KMS-11 (cell line): ENCODE measurements at regions not wholly inside any gene's neighbourhood (a gene's known extent, or its start where the extent isn't known, plus 50 kb on each side); places are given as distances from the start of the nearest gene placed in this dataset.

Experiments used
- H2AFZ ChIP-seq: fragments of 200-600 bp; sonication (generic); 2 replicates; pipeline ENCODE4 v1.6.1; 2016; ENCODE audit warnings: antibody characterized with exemption, mixed run types, low read depth
- H3K27ac ChIP-seq: fragments of 200-600 bp; sonication (generic); 2 replicates; pipeline ENCODE4 v1.6.1; 2016; ENCODE audit warnings: mild to moderate bottlenecking, mixed run types
- H3K27me3 ChIP-seq: fragments of 200-600 bp; sonication (generic); 2 replicates; pipeline ENCODE4 v1.6.1; 2017; ENCODE audit warnings: mild to moderate bottlenecking, low read depth, mixed run types, moderate library complexity; ENCODE audit not compliant: insufficient read depth
- H3K36me3 ChIP-seq: fragments of 200-600 bp; sonication (generic); 2 replicates; pipeline ENCODE4 v1.6.1; 2017; ENCODE audit warnings: mild to moderate bottlenecking, mixed run types; ENCODE audit not compliant: insufficient read depth
- H3K4me1 ChIP-seq: fragments of 200-600 bp; sonication (generic); 2 replicates; pipeline ENCODE4 v1.6.1; 2016; ENCODE audit warnings: mild to moderate bottlenecking, low read depth, mixed run types; ENCODE audit not compliant: poor library complexity, severe bottlenecking
- H3K4me2 ChIP-seq: fragments of 200-600 bp; sonication (generic); 2 replicates; pipeline ENCODE4 v1.7.0; 2016; ENCODE audit warnings: mild to moderate bottlenecking, mixed run types
- H3K4me3 ChIP-seq: fragments of 200-600 bp; sonication (generic); IDR thresholded peaks from 2 replicates; pipeline ENCODE4 v1.6.1; 2017; ENCODE audit warnings: low read depth, low read length, mixed read lengths; ENCODE audit not compliant: insufficient read depth
- H3K79me2 ChIP-seq: fragments of 200-600 bp; sonication (generic); 2 replicates; pipeline ENCODE4 v1.6.1; 2016; ENCODE audit warnings: low read depth, mixed run types; ENCODE audit not compliant: insufficient read depth
- H3K9ac ChIP-seq: fragments of 200-600 bp; sonication (generic); 2 replicates; pipeline ENCODE4 v1.6.1; 2016; ENCODE audit warnings: mild to moderate bottlenecking, mixed run types
- H4K20me1 ChIP-seq: fragments of 200-600 bp; sonication (generic); 2 replicates; pipeline ENCODE4 v1.6.1; 2016; ENCODE audit warnings: mild to moderate bottlenecking, mixed run types; ENCODE audit not compliant: insufficient read depth
- CTCF ChIP-seq: fragments of 200-600 bp; sonication (generic); conservative IDR thresholded peaks from 2 replicates; pipeline ENCODE4 v1.6.1; 2017; ENCODE audit warnings: low read depth, mild to moderate bottlenecking, antibody characterized with exemption, low read length, moderate library complexity, mixed read lengths

GRCh38 chr20:56155625-56156024 lies 92.9 kb upstream of the MC3R start:
- Histone ChIP-seq H3K4me3 (no peak overlapping the region), H3K9ac (no peak overlapping the region), H3K4me1 (no peaks in the 10 kb centered on the region), H3K36me3 (no peaks in the 10 kb centered on the region), H2AFZ (no peak overlapping the region), H3K4me2 (no peak overlapping the region), H3K27me3 (no peaks in the 10 kb centered on the region), H4K20me1 (no peaks in the 10 kb centered on the region), H3K79me2 (no peaks in the 10 kb centered on the region), H3K27ac (no peak overlapping the region)
- TF ChIP-seq CTCF: no peak

GRCh38 chr20:56157530-56158203 lies 90.9 kb upstream of the MC3R start:
- Histone ChIP-seq H3K27ac (no peak overlapping the region), H3K36me3 (no peaks in the 10 kb centered on the region), H3K4me1 (no peaks in the 10 kb centered on the region), H3K9ac (no peak overlapping the region), H2AFZ (no peak overlapping the region), H3K27me3 (no peaks in the 10 kb centered on the region), H3K79me2 (no peaks in the 10 kb centered on the region), H4K20me1 (no peaks in the 10 kb centered on the region), H3K4me2 (no peak overlapping the region), H3K4me3 (no peak overlapping the region)
- no peak for TF ChIP-seq CTCF

- Histone ChIP-seq H3K4me2 (no peak overlapping the region), H3K36me3 (no peaks in the 10 kb centered on the region), H3K79me2 (no peaks in the 10 kb centered on the region), H3K4me3 (no peak overlapping the region), H3K27me3 (no peaks in the 10 kb centered on the region), H3K9ac (no peak overlapping the region), H4K20me1 (no peaks in the 10 kb centered on the region), H2AFZ (no peak overlapping the region), H3K4me1 (no peaks in the 10 kb centered on the region), H3K27ac (no peak overlapping the region)
- no peak for TF ChIP-seq CTCF
These were observed 90.0 kb upstream of the MC3R start for GRCh38 chr20:56158489-56158888.

GRCh38 chr20:56160956-56161355 lies 87.6 kb upstream of the MC3R start:
- H3K79me2 ChIP-seq: no peaks in the 10 kb centered on the region
- H3K27me3 ChIP-seq: no peaks in the 10 kb centered on the region
- no peaks in the 10 kb centered on the region for H3K36me3 ChIP-seq
- no peak overlapping the region for H3K4me3 ChIP-seq
- no peak overlapping the region for H3K27ac ChIP-seq
- no peak overlapping the region for H3K4me2 ChIP-seq
- H2AFZ ChIP-seq: no peak overlapping the region
- H4K20me1 ChIP-seq: no peaks in the 10 kb centered on the region
- no peak overlapping the region for H3K9ac ChIP-seq
- no peaks in the 10 kb centered on the region for H3K4me1 ChIP-seq
- TF ChIP-seq CTCF: no peak
